ENCODE measurements at regions not wholly inside any gene's neighbourhood (a gene's known extent, or its start where the extent isn't known, plus 50 kb on each side); places are given as distances from the start of the nearest gene placed in this dataset.

GRCh38 chr14:99073431-99073830, 198.6 kb downstream of the BCL11B start:
- DNase-seq: no peak

GRCh38 chr14:99075061-99075460, 196.9 kb downstream of the BCL11B start:
- DNase-seq: no peak

GRCh38 chr14:99075771-99076375, 196.1 kb downstream of the BCL11B start:
- DNase-seq: no peak

- DNase-seq: no peak
Observed at GRCh38 chr14:99077076-99077843, 194.7 kb downstream of the BCL11B start.

GRCh38 chr14:99077844-99078236, 194.2 kb downstream of the BCL11B start:
- no peak for DNase-seq

- DNase-seq: no peak
Observed at GRCh38 chr14:99078426-99078825, 193.6 kb downstream of the BCL11B start.

GRCh38 chr14:99079061-99079727, 192.8 kb downstream of the BCL11B start:
- DNase-seq: no peak

GRCh38 chr14:99080306-99080705, 191.7 kb downstream of the BCL11B start:
- DNase-seq: no peak

- no peak for DNase-seq
Observed at GRCh38 chr14:99081156-99081765, 190.7 kb downstream of the BCL11B start.

GRCh38 chr14:99081880-99082279, 190.1 kb downstream of the BCL11B start:
- DNase-seq: no peak

GRCh38 chr14:99093532-99094517, 178.2 kb downstream of the BCL11B start:
- DNase-seq: no peak

- DNase-seq: no peak
Observed at GRCh38 chr14:99094901-99095300, 177.1 kb downstream of the BCL11B start.

GRCh38 chr14:99095369-99095768, 176.6 kb downstream of the BCL11B start:
- no peak for DNase-seq

- DNase-seq: no peak
Observed at GRCh38 chr14:99098199-99098598, 173.8 kb downstream of the BCL11B start.

- DNase-seq: no peak
Observed at GRCh38 chr14:99099051-99099787, 172.8 kb downstream of the BCL11B start.

- DNase-seq: no peak
Observed at GRCh38 chr14:99100497-99101270, 171.3 kb downstream of the BCL11B start.

- DNase-seq: no peak
Observed at GRCh38 chr14:99101855-99102461, 170.0 kb downstream of the BCL11B start.

- DNase-seq: no peak
Observed at GRCh38 chr14:99116741-99117295, 155.2 kb downstream of the BCL11B start.

- no peak for DNase-seq
Observed at GRCh38 chr14:99117671-99118045, 154.3 kb downstream of the BCL11B start.

Measured in NCI-H2171 (cell line).